ENCODE measurements at regions not wholly inside any gene's neighbourhood (a gene's known extent, or its start where the extent isn't known, plus 50 kb on each side); places are given as distances from the start of the nearest gene placed in this dataset.

DNA sequence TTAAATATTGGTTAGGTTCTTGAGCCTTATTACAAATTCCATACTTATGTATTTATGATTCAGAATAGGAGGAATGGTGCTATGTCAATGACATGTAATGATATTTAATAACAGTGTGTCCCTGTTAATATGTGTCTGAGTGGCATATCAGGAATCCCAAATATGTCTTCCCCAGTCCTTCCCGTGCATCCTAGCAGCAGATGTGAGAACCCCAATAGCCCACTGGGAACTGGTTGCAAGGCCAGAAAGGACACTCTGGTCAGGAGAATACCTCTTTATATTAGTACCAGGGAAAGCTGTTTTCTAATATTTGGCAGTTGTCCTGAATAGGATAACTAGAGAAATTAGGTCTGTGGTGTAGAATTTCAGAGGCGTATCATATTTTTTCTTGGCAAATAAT is 159.1 kb upstream of the PDE7B start:
- 0 out of 5 replicates have a peak, but pooled peaks cover 0 to 5% of the 10 kb centered on the region in 2 experiments for H3K27me3 ChIP-seq (ENCODE audit: control insufficient read depth in 1 of 2, insufficient read depth in 2 of 2, low read length in 2 of 2)
- BruUV-seq (replicated peaks) = no TSS peak
- ATAC-seq = no peak
- no peak overlapping the region for H2AFZ ChIP-seq (ENCODE audit: low read length)
- WGBS (ENCODE audit: low lambda C conversion rate) = 0% methylated on average over 2 of the region's 2 CpGs
- no peaks in the 10 kb centered on the region for H3K36me3 ChIP-seq (replicated peaks in 1 of 2; ENCODE audit: control insufficient read depth in 1 of 2, insufficient read depth in 2 of 2, low read length in 2 of 2)
- in situ Hi-C loops (cut with HindIII; ENCODE audit: extremely low pct_ligation_motif_present, low pct_unique_long_range_greater_than_20kb) = no loop called here
- H3K4me1 ChIP-seq (ENCODE audit: insufficient read depth, low read length) = no peaks in the 10 kb centered on the region
- FAIRE-seq = no peak
- H4K20me1 ChIP-seq (ENCODE audit: insufficient read depth, low read length) = no peaks in the 10 kb centered on the region; the same call in 1 of the 2 replicates
- no peak overlapping the region for H3K9ac ChIP-seq (ENCODE audit: insufficient read depth, low read depth, low read length)
- CTCF ChIA-PET (ENCODE audit: low intra/inter-chr PET ratio, low total read pairs) = no interaction called here
- POLR2A ChIA-PET = no interaction called here
- H3K9me3 ChIP-seq (ENCODE audit: low read length) = no peaks in the 10 kb centered on the region
- H3K79me2 ChIP-seq (ENCODE audit: insufficient read depth, low read length) = no peaks in the 10 kb centered on the region
- intact Hi-C loops (cut with micrococcal nuclease; ENCODE audit: unreplicated experiment) = no loop called here
- H3K4me2 ChIP-seq (ENCODE audit: low read depth, low read length) = no peak overlapping the region
- no peak overlapping the region for H3K4me3 ChIP-seq (replicated peaks in 1 of 3; ENCODE audit: insufficient read depth in 1 of 3, low read depth in 2 of 3, low read length in 3 of 3)
- DNase-seq (ENCODE audit: low spot score) = no peak
- H3K27ac ChIP-seq (ENCODE audit: extremely low read length, insufficient read depth, low read length) = no peak overlapping the region
- TF ChIP-seq ZNF629 (CRISPR knock-in tag; conservative IDR thresholded peaks at IDR 0.05) (no peak), ZNF547 (CRISPR knock-in tag; IDR thresholded peaks at IDR 0.05) (no peak), CHCHD3 (CRISPR knock-in tag; IDR thresholded peaks at IDR 0.05) (no peak), GATAD2A (CRISPR knock-in tag; IDR thresholded peaks at IDR 0.05) (no peak), NFE2 (CRISPR knock-in tag; IDR thresholded peaks at IDR 0.05) (no peak), CHD4 (IDR thresholded peaks at IDR 0.05; ENCODE audit: borderline replicate concordance, low read length) (no peak), TBX3 (IDR thresholded peaks at IDR 0.05; ENCODE audit: borderline replicate concordance) (no peak), ZNF17 (CRISPR knock-in tag; IDR thresholded peaks at IDR 0.05) (no peak)
- TF ChIP-seq, protein P1, sequence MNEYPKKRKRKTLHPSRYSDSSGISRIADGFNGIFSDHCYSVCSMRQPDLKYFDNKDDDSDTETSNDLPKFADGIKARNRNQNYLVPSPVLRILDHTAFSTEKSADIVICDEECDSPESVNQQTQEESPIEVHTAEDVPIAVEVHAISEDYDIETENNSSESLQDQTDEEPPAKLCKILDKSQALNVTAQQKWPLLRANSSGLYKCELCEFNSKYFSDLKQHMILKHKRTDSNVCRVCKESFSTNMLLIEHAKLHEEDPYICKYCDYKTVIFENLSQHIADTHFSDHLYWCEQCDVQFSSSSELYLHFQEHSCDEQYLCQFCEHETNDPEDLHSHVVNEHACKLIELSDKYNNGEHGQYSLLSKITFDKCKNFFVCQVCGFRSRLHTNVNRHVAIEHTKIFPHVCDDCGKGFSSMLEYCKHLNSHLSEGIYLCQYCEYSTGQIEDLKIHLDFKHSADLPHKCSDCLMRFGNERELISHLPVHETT (CRISPR knock-in tag; conservative IDR thresholded peaks at IDR 0.05) = no peak
- TF ChIP-seq, protein P2, sequence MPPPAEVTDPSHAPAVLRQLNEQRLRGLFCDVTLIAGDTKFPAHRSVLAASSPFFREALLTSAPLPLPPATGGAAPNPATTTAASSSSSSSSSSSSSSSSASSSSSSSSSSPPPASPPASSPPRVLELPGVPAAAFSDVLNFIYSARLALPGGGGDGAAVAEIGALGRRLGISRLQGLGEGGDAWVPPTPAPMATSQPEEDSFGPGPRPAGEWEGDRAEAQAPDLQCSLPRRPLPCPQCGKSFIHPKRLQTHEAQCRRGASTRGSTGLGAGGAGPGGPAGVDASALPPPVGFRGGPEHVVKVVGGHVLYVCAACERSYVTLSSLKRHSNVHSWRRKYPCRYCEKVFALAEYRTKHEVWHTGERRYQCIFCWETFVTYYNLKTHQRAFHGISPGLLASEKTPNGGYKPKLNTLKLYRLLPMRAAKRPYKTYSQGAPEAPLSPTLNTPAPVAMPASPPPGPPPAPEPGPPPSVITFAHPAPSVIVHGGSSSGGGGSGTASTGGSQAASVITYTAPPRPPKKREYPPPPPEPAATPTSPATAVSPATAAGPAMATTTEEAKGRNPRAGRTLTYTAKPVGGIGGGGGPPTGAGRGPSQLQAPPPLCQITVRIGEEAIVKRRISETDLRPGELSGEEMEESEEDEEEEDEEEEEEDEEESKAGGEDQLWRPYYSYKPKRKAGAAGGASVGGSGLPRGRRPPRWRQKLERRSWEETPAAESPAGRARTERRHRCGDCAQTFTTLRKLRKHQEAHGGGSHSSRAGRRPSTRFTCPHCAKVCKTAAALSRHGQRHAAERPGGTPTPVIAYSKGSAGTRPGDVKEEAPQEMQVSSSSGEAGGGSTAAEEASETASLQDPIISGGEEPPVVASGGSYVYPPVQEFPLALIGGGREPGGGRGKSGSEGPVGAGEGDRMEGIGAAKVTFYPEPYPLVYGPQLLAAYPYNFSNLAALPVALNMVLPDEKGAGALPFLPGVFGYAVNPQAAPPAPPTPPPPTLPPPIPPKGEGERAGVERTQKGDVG (CRISPR knock-in tag; IDR thresholded peaks at IDR 0.05; ENCODE audit: borderline replicate concordance) = no peak
- TF ChIP-seq, protein P3, sequence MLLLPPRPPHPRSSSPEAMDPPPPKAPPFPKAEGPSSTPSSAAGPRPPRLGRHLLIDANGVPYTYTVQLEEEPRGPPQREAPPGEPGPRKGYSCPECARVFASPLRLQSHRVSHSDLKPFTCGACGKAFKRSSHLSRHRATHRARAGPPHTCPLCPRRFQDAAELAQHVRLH (CRISPR knock-in tag; IDR thresholded peaks at IDR 0.05; ENCODE audit: borderline replicate concordance, low read depth) = no peak
- TF ChIP-seq, protein P4, sequence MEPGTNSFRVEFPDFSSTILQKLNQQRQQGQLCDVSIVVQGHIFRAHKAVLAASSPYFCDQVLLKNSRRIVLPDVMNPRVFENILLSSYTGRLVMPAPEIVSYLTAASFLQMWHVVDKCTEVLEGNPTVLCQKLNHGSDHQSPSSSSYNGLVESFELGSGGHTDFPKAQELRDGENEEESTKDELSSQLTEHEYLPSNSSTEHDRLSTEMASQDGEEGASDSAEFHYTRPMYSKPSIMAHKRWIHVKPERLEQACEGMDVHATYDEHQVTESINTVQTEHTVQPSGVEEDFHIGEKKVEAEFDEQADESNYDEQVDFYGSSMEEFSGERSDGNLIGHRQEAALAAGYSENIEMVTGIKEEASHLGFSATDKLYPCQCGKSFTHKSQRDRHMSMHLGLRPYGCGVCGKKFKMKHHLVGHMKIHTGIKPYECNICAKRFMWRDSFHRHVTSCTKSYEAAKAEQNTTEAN (CRISPR knock-in tag; conservative IDR thresholded peaks at IDR 0.05) = no peak
- TF ChIP-seq, protein P5, sequence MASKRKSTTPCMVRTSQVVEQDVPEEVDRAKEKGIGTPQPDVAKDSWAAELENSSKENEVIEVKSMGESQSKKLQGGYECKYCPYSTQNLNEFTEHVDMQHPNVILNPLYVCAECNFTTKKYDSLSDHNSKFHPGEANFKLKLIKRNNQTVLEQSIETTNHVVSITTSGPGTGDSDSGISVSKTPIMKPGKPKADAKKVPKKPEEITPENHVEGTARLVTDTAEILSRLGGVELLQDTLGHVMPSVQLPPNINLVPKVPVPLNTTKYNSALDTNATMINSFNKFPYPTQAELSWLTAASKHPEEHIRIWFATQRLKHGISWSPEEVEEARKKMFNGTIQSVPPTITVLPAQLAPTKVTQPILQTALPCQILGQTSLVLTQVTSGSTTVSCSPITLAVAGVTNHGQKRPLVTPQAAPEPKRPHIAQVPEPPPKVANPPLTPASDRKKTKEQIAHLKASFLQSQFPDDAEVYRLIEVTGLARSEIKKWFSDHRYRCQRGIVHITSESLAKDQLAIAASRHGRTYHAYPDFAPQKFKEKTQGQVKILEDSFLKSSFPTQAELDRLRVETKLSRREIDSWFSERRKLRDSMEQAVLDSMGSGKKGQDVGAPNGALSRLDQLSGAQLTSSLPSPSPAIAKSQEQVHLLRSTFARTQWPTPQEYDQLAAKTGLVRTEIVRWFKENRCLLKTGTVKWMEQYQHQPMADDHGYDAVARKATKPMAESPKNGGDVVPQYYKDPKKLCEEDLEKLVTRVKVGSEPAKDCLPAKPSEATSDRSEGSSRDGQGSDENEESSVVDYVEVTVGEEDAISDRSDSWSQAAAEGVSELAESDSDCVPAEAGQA (IDR thresholded peaks at IDR 0.05; ENCODE audit: low read depth) = no peak
- TF ChIP-seq, protein P5 (CRISPR knock-in tag; IDR thresholded peaks at IDR 0.05; ENCODE audit: borderline replicate concordance) = no peak

Measured in HepG2 (cell line).